ENCODE measurements at regions not wholly inside any gene's neighbourhood (a gene's known extent, or its start where the extent isn't known, plus 50 kb on each side); places are given as distances from the start of the nearest gene placed in this dataset.

DNA sequence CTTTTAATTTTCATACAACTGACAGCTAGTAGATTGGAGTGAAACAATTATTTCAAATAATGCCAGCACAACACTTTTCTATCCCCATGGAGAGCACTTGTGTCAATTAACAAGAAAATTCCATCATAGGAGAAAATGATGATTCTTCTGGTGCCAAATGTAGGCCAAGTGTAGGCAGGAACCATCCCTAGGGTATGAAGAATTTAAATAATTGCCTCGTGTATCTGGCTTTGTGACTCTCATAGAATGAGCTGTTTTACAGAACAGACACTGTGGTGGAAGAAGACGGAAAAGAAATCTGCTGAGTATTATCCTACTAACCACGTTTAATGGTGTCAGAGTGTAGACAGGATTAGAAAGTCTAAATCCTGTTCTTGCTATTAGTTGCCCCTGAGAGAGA is 1542.2 kb downstream of the LRRC4C start:
- TF ChIP-seq CTCF (IDR thresholded peaks at IDR 0.05; ENCODE audit: low read depth, low read length), result no peak
- no peak for TF ChIP-seq EZH2phosphoT487 (IDR thresholded peaks at IDR 0.05; ENCODE audit: low read depth)
